Parathyroid adenoma (tissue), 2 donors: ENCODE measurements at regions not wholly inside any gene's neighbourhood (a gene's known extent, or its start where the extent isn't known, plus 50 kb on each side); places are given as distances from the start of the nearest gene placed in this dataset.

Experiments
- H2AFZ ChIP-seq: fragments of 300-600 bp; sonication (generic); one replicate; pipeline ENCODE4 v1.7.0; 2017; ENCODE audit warnings: antibody characterized with exemption, mild to moderate bottlenecking
- H3K27ac ChIP-seq: fragments of 300-600 bp; sonication (generic); one replicate; pipeline ENCODE4 v1.7.0; 2017
- H3K27me3 ChIP-seq: fragments of 300-600 bp; sonication (generic); one replicate; pipeline ENCODE4 v1.7.0; 2017; ENCODE audit warnings: low read length; ENCODE audit not compliant: control insufficient read depth, insufficient read depth
- H3K36me3 ChIP-seq: fragments of 300-600 bp; sonication (generic); one replicate; pipeline ENCODE4 v1.7.0; 2017; ENCODE audit warnings: low read length; ENCODE audit not compliant: control insufficient read depth, insufficient read depth
- H3K4me1 ChIP-seq: fragments of 300-600 bp; sonication (generic); one replicate; pipeline ENCODE4 v1.7.0; 2017; ENCODE audit warnings: control low read depth
- H3K4me2 ChIP-seq: fragments of 300-600 bp; sonication (generic); one replicate; pipeline ENCODE4 v1.7.0; 2017; ENCODE audit warnings: low read length
- H3K4me3 ChIP-seq: fragments of 300-600 bp; sonication (generic); one replicate; pipeline ENCODE4 v1.7.0; 2017; ENCODE audit warnings: low read depth, low read length
- H3K79me2 ChIP-seq: fragments of 300-600 bp; sonication (generic); one replicate; pipeline ENCODE4 v1.7.0; 2017; ENCODE audit warnings: control low read depth
- H3K9ac ChIP-seq: fragments of 300-600 bp; sonication (generic); one replicate; pipeline ENCODE4 v1.7.0; 2017; ENCODE audit warnings: mild to moderate bottlenecking
- H3K9me3 ChIP-seq: fragments of 300-600 bp; sonication (generic); one replicate; pipeline ENCODE4 v1.7.0; 2017; ENCODE audit warnings: low read length; ENCODE audit not compliant: control insufficient read depth
- TF ChIP-seq, protein P1 (sequence below): fragments of 300-600 bp; sonication (generic); IDR thresholded peaks from one replicate; pipeline ENCODE4 v1.7.0; 2017; ENCODE audit warnings: antibody characterized with exemption, mild to moderate bottlenecking
- donor health status: primary hyperparathyroidism.

DNA sequence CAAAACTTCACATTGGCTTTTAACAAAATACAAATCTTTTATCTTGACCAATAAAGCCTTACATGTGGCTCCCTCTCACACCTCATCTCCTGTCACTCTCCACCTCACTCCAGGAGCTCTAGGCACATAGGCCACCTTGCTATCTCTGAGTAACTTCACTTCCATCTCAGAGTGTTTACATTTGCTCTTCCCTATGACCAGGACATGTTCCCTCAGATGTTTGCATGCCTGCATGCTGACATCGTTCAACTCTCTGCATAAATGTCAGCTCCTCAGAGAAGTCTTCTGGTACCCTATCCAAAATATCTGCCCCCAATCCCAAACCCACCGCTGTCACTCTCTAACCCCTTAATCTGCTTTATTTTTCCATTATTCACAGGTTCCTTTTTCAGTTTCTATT, 110.9 kb downstream of the TOMM20 start:
- Histone ChIP-seq H2AFZ (no peak overlapping the region), H3K79me2 (no peaks in the 10 kb centered on the region), H3K36me3 (no peaks in the 10 kb centered on the region), H3K9me3 (no peaks in the 10 kb centered on the region), H3K4me3 (no peak overlapping the region), H3K27me3 (no peaks in the 10 kb centered on the region), H3K4me1 (no peaks in the 10 kb centered on the region), H3K9ac (no peak overlapping the region), H3K27ac (no peak overlapping the region), H3K4me2 (no peak overlapping the region)
- TF ChIP-seq, protein P1, sequence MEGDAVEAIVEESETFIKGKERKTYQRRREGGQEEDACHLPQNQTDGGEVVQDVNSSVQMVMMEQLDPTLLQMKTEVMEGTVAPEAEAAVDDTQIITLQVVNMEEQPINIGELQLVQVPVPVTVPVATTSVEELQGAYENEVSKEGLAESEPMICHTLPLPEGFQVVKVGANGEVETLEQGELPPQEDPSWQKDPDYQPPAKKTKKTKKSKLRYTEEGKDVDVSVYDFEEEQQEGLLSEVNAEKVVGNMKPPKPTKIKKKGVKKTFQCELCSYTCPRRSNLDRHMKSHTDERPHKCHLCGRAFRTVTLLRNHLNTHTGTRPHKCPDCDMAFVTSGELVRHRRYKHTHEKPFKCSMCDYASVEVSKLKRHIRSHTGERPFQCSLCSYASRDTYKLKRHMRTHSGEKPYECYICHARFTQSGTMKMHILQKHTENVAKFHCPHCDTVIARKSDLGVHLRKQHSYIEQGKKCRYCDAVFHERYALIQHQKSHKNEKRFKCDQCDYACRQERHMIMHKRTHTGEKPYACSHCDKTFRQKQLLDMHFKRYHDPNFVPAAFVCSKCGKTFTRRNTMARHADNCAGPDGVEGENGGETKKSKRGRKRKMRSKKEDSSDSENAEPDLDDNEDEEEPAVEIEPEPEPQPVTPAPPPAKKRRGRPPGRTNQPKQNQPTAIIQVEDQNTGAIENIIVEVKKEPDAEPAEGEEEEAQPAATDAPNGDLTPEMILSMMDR = no peak

- Histone ChIP-seq H3K4me2 (no peak overlapping the region), H3K4me1 (peaks cover 2% of the 10 kb centered on the region), H3K27ac (no peak overlapping the region), H3K27me3 (no peaks in the 10 kb centered on the region), H3K79me2 (no peaks in the 10 kb centered on the region), H3K9ac (no peak overlapping the region), H2AFZ (no peak overlapping the region), H3K4me3 (no peak overlapping the region), H3K36me3 (no peaks in the 10 kb centered on the region), H3K9me3 (no peaks in the 10 kb centered on the region)
- TF ChIP-seq, protein P1 = no peak
Measured at GRCh38 chr1:235017191-235017590, 111.4 kb downstream of the TOMM20 start.

DNA sequence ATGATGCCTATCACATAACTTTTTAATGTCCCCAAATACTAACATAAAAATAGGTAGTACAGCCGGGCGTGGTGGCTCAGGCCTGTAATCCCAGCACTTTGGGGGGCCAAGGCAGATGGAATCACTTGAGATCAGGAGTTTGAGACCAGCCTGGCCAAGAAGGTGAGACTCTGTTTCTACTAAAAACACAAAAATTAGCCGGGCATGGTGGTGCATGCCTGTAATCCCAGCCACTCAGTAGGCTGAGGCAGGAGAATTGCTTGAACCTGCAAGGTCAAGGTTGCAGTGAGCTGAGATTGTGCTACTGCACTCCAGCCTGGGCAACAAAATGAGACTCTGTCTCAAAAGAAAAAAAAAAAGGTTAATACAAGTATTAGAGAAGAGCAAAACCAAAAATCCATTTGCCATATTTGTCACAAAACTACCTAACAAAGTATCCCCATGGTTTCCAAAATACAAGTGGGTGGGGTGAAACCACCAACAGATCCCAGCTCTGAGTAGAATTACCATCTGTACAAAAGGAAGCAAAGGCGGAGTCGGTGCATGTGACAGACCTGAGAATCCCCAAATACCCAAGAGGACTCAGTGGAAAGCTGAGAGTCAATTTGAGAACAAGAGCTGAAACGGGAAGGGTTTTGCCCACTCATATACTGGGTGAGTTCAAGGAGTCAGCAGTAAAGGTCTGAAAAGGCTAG, 113.2 kb downstream of the TOMM20 start:
- Histone ChIP-seq H3K4me1 (peaks cover 2% of the 10 kb centered on the region), H3K9me3 (no peaks in the 10 kb centered on the region), H3K4me2 (no peak overlapping the region), H3K27ac (no peak overlapping the region), H2AFZ (no peak overlapping the region), H3K36me3 (no peaks in the 10 kb centered on the region), H3K27me3 (no peaks in the 10 kb centered on the region), H3K4me3 (no peak overlapping the region), H3K9ac (no peak overlapping the region), H3K79me2 (no peaks in the 10 kb centered on the region)
- TF ChIP-seq, protein P1 = no peak

- H3K27ac ChIP-seq = no peak overlapping the region
- no peak overlapping the region for H2AFZ ChIP-seq
- H3K36me3 ChIP-seq = no peaks in the 10 kb centered on the region
- no peaks in the 10 kb centered on the region for H3K9me3 ChIP-seq
- no peaks in the 10 kb centered on the region for H3K79me2 ChIP-seq
- peaks cover 2% of the 10 kb centered on the region for H3K4me1 ChIP-seq
- no peak overlapping the region for H3K4me3 ChIP-seq
- no peak overlapping the region for H3K9ac ChIP-seq
- TF ChIP-seq, protein P1 = no peak
- H3K4me2 ChIP-seq = no peak overlapping the region
- no peaks in the 10 kb centered on the region for H3K27me3 ChIP-seq
Measured at GRCh38 chr1:235014756-235015155, 113.9 kb downstream of the TOMM20 start.

DNA sequence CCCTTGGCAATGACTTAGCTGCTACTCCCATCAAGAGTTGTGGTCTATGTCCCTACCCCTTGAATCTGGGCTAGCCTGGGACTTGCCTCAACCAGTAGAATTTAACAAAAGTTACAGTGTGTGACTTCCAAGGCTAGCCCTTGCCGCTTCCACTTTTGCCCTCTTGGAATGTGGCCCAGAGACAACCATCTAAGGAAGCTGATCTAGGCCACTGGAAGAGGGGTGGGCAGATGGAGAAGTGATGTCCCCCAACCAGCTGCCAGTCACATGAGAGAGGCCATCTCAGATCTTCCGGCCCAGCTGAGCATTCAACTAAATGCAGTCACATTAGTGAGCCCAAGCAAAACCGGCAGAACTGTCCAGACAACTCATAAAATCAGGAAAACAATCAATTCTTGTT, 115.1 kb downstream of the TOMM20 start:
- H3K4me3 ChIP-seq = no peak overlapping the region
- no peak overlapping the region for H3K27ac ChIP-seq
- no peaks in the 10 kb centered on the region for H3K36me3 ChIP-seq
- no peaks in the 10 kb centered on the region for H3K27me3 ChIP-seq
- TF ChIP-seq, protein P1 = no peak
- peaks cover 2% of the 10 kb centered on the region for H3K4me1 ChIP-seq
- no peaks in the 10 kb centered on the region for H3K9me3 ChIP-seq
- H2AFZ ChIP-seq = no peak overlapping the region
- H3K4me2 ChIP-seq = no peak overlapping the region
- no peak overlapping the region for H3K9ac ChIP-seq
- H3K79me2 ChIP-seq = no peaks in the 10 kb centered on the region
